GM12891 (cell line): ENCODE measurements at regions not wholly inside any gene's neighbourhood (a gene's known extent, or its start where the extent isn't known, plus 50 kb on each side); places are given as distances from the start of the nearest gene placed in this dataset.

Source experiments
- POLR2A ChIP-seq: IDR thresholded peaks from 2 replicates; pipeline ENCODE4 v1.6.1; 2011; ENCODE audit warnings: low read depth, low read length, control low read depth
- POLR2AphosphoS5 ChIP-seq: IDR thresholded peaks from 2 replicates; pipeline ENCODE4 v1.6.1; 2011; ENCODE audit warnings: low read depth, low read length, control low read depth
- SPI1 ChIP-seq: IDR thresholded peaks from 2 replicates; pipeline ENCODE4 v1.6.1; 2011; ENCODE audit warnings: low read depth, low read length, control low read depth
- TAF1 ChIP-seq: IDR thresholded peaks from 2 replicates; pipeline ENCODE4 v1.6.1; 2011; ENCODE audit warnings: low read depth, low read length, control low read depth

GRCh38 chr21:27570306-27570868 is 603.5 kb upstream of the ADAMTS5 start:
- TF ChIP-seq POLR2A (no peak), SPI1 (no peak), TAF1 (no peak), POLR2AphosphoS5 (no peak)
